Tibial artery (tissue), 4 donors: ENCODE measurements at regions not wholly inside any gene's neighbourhood (a gene's known extent, or its start where the extent isn't known, plus 50 kb on each side); places are given as distances from the start of the nearest gene placed in this dataset.
A peak's percentile ranks its signal among the peaks of the same experiment; 100 is the strongest.

Experiments
- DNase-seq, 2 donors: peaks; one replicate each; pipeline ENCODE4 v3.0.0-alpha.2; 2019
- H3K27ac ChIP-seq, 2 donors: fragments of 200-600 bp; sonication (generic) in 1 of 2; 1 replicate in 1 of 2; 2 replicates in 1 of 2; pipeline ENCODE4 v1.5.1; 2018 to 2019; ENCODE audit warnings: mild to moderate bottlenecking in 1 of 2
- H3K27me3 ChIP-seq, 2 donors: fragments of 200-600 bp; sonication (generic) in 1 of 2; one replicate each; pipeline versions ENCODE4 v1.5.1 to v1.6.0; 2016 to 2019
- H3K36me3 ChIP-seq, 3 donors: fragments of 200-600 bp; sonication (generic) in 2 of 3; one replicate each; pipeline ENCODE4 v1.5.1; 2016 to 2019; ENCODE audit warnings: mild to moderate bottlenecking in 2 of 3
- H3K4me1 ChIP-seq, 4 donors: fragments of 200-600 bp; sonication (generic) in 2 of 4; 1 replicate in 3 of 4; 2 replicates in 1 of 4; pipeline ENCODE4 v1.5.1; 2016 to 2019
- H3K4me3 ChIP-seq, 2 donors: fragments of 200-600 bp; sonication (generic) in 1 of 2; 1 replicate in 1 of 2; 2 replicates in 1 of 2; pipeline ENCODE4 v1.5.1; 2018 to 2019; ENCODE audit warnings: mild to moderate bottlenecking in 2 of 2
- H3K9me3 ChIP-seq, 3 donors: fragments of 200-600 bp; sonication (generic) in 1 of 3; one replicate each; pipeline ENCODE4 v1.5.1; 2016 to 2019
- intact Hi-C: fragments of 100-400 bp; cut with DNase I; formaldehyde crosslinking; loops from one replicate; pipeline ENCODE4 v1.15.0; 2023; ENCODE audit warnings: low total_unique reads
- TF ChIP-seq, protein P1 (sequence below), 2 experiments: fragments of 200-600 bp in 1 of 2; fragments of 450-650 bp in 1 of 2; IDR thresholded peaks; one replicate each; pipeline ENCODE4 v1.5.1; 2017 to 2019; ENCODE audit warnings: antibody characterized with exemption in 2 of 2, mild to moderate bottlenecking in 1 of 2, moderate library complexity in 1 of 2

DNA sequence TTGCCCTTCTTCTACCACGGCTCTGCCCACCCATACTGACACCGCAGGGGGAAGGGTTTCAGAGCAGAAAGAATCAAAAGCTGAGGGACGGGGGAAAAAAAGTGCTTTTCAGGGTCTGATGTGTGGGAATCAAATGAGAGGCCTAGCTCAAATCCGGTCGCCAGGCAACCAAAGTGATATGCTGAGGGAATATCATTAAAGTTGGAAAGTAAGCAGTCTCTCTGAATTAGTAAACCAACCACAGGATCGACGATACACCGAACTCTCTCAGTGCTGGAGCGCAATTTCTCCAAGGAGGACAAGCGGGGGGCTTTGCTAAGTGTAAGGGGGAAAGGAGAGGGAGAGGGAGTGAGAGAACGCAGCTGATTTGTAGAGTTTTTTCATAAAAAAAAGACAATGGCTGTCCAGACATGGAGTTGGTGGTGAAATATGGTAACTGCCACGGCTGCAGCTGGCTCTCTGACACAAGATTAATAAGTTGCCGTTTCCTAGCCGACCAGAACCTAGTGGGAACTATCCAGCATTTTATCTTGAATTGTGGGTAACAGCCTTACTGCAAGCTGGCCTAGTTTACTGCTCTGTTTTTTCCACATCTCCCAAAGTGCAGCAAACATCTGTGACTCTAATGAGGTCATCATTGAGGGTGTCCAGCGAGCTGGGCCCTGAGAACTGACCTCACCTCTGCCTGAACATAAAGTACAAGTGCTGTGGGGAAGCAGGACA lies 530.2 kb downstream of the SOX2 start:
- Histone ChIP-seq H3K9me3 (no peaks in the 10 kb centered on the region), H3K4me3 (no peak overlapping the region)

DNA sequence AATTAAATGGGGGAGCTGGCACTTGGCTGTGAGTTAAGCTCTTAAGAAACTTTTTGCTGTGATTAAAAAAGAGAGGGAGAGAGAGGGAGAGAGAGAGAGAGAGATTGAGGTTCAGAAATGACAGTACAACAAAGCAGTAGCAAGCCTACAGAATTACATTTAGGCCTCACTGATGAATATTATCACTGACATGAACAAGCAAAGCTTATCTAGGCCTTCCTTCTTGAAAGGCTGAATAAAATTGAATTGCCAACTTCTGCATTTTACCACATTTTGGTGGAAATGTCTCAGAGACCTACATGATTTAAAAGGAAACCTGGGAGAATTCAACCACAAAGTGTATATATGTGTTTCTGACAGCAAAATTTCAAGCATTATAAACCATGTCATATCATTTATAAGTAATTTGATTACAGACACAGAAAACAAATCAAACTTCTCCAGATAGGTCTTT lies 530.8 kb downstream of the SOX2 start:
- Histone ChIP-seq H3K4me1 (no peaks in the 10 kb centered on the region), H3K36me3 (no peaks in the 10 kb centered on the region), H3K4me3 (no peak overlapping the region), H3K27me3 (no peaks in the 10 kb centered on the region), H3K9me3 (no peaks in the 10 kb centered on the region), H3K27ac (no peak overlapping the region)
- TF ChIP-seq, protein P1, sequence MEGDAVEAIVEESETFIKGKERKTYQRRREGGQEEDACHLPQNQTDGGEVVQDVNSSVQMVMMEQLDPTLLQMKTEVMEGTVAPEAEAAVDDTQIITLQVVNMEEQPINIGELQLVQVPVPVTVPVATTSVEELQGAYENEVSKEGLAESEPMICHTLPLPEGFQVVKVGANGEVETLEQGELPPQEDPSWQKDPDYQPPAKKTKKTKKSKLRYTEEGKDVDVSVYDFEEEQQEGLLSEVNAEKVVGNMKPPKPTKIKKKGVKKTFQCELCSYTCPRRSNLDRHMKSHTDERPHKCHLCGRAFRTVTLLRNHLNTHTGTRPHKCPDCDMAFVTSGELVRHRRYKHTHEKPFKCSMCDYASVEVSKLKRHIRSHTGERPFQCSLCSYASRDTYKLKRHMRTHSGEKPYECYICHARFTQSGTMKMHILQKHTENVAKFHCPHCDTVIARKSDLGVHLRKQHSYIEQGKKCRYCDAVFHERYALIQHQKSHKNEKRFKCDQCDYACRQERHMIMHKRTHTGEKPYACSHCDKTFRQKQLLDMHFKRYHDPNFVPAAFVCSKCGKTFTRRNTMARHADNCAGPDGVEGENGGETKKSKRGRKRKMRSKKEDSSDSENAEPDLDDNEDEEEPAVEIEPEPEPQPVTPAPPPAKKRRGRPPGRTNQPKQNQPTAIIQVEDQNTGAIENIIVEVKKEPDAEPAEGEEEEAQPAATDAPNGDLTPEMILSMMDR (IDR thresholded peaks at IDR 0.05): no peak
- intact Hi-C loops: no loop called here
- no peak for DNase-seq

More for the DNA sequence above, 530.2 kb downstream of the SOX2 start:
- H3K27me3 ChIP-seq: no peaks in the 10 kb centered on the region
- intact Hi-C loops: no loop called here
- no peaks in the 10 kb centered on the region for H3K4me1 ChIP-seq
- H3K36me3 ChIP-seq: no peaks in the 10 kb centered on the region
- TF ChIP-seq, protein P1 (IDR thresholded peaks at IDR 0.05): no peak
- no peak overlapping the region for H3K27ac ChIP-seq
- DNase-seq: peak in 1 of 2 donors; percentile 23

DNA sequence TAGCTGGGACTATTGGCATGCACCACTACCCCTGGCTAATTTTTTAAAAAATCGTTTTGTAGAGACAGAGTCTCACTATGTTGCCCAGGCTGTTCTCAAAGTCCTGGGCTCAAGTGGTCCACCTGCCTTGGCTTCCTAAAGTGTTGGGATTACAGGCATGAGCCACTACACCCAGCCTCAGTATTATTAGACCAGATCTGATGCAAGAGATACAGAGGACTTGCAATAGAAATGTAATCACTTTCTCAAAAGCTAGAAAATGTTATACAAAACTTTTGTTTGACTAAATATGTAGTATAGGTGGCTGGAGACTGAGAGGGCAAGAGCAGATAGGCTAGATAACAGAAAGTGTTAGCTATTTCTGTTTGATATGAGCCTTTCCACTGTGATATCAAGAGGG lies 531.9 kb downstream of the SOX2 start:
- Histone ChIP-seq H3K4me3 (no peak overlapping the region), H3K27me3 (no peaks in the 10 kb centered on the region), H3K27ac (no peak overlapping the region), H3K4me1 (no peaks in the 10 kb centered on the region), H3K36me3 (no peaks in the 10 kb centered on the region), H3K9me3 (no peaks in the 10 kb centered on the region)
- TF ChIP-seq, protein P1 (IDR thresholded peaks at IDR 0.05): no peak
- no peak for DNase-seq
- intact Hi-C loops: no loop called here

DNA sequence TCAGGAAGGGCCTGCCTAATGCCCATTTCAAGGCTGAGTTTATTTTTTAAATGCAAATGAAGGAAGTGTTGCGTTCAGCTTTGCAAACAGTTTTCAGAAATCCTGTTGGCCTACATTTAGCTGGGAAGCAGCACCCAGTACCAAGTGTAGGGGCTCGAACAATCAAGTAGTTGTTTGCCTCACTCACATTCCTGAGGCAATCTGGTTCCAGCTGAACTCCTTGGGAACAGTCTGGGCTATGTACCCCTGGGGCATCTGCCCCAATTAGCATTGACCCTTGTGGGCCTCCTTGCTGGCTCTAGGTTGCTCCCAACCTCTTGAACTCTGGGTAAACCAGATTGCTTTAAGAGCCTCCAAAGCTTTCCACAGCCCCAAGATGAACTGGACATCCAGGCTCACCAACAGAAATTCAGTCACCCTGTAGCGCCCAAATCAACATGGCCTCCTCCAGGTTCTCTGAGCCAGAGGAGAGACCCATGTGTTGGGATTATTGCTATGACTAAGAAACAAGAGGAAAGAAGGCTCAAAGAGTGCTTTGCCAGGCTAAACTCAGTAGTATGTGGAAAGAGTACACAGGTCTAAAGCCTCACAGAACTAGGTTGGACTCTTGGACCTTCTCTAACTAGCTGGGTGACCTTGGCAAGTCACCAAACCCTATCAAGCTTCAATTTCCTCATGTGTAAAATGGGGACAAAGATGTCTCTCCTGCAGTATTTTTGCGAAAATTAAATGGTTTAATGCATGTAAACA lies 532.7 kb downstream of the SOX2 start:
- Histone ChIP-seq H3K9me3 (no peaks in the 10 kb centered on the region), H3K4me3 (no peak overlapping the region), H3K36me3 (no peaks in the 10 kb centered on the region), H3K4me1 (no peaks in the 10 kb centered on the region), H3K27ac (no peak overlapping the region), H3K27me3 (no peaks in the 10 kb centered on the region)
- TF ChIP-seq, protein P1 (IDR thresholded peaks at IDR 0.05): no peak
- DNase-seq: no peak
- intact Hi-C loops: no loop called here

DNA sequence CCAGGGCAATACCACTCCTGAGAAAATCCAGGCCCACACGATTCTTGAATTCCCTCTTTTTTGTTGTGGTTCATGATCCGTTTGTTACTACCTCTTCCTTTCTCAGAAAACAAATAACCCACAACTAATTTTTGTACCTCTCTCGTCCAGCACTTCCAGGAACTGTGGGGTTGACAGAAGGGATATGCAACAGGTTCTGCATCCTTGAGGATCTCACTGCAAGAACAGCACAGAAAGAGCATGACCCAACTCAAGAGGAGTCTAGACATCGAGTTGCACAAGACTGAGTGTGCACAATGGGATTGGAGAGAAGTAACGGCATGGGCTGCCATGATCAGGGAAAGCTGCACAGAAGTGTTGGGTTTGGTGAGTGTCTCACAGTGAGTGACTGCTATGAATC lies 533.3 kb downstream of the SOX2 start:
- Histone ChIP-seq H3K27ac (no peak overlapping the region), H3K9me3 (no peaks in the 10 kb centered on the region), H3K27me3 (no peaks in the 10 kb centered on the region), H3K4me1 (no peaks in the 10 kb centered on the region), H3K36me3 (no peaks in the 10 kb centered on the region), H3K4me3 (no peak overlapping the region)
- intact Hi-C loops: no loop called here
- TF ChIP-seq, protein P1 (IDR thresholded peaks at IDR 0.05): no peak
- no peak for DNase-seq
